Neural cell (in vitro differentiated cells): ENCODE measurements at regions not wholly inside any gene's neighbourhood (a gene's known extent, or its start where the extent isn't known, plus 50 kb on each side); places are given as distances from the start of the nearest gene placed in this dataset.

ENCODE experiments used
- H2AFZ ChIP-seq: fragments of 200-600, 300-800 bp; sonication (generic), shearing (Covaris generic); 2 replicates; pipeline ENCODE4 v1.6.0; 2014; ENCODE audit warnings: low read depth, mild to moderate bottlenecking, antibody characterized with exemption, low read length, moderate library complexity
- H3F3A ChIP-seq: fragments of 200-600 bp; shearing (Covaris generic); 2 replicates; pipeline ENCODE4 v1.6.1; 2016; ENCODE audit warnings: mild to moderate bottlenecking, moderate library complexity, mixed read lengths, antibody characterized with exemption, low read length; ENCODE audit not compliant: insufficient read depth, poor library complexity, severe bottlenecking
- H3K27ac ChIP-seq: fragments of 200-600, 300-800 bp; sonication (generic), shearing (Covaris generic); 2 replicates; pipeline ENCODE4 v1.5.1; 2014; ENCODE audit warnings: mild to moderate bottlenecking, low read length, moderate library complexity
- H3K27me3 ChIP-seq: fragments of 300-800, 200-600 bp; sonication (generic), shearing (Covaris generic); 2 replicates; pipeline ENCODE4 v1.6.0; 2014; ENCODE audit warnings: mild to moderate bottlenecking, low read depth, low read length, moderate library complexity; ENCODE audit not compliant: insufficient read depth
- H3K36me3 ChIP-seq: fragments of 300-800, 200-600 bp; sonication (generic), shearing (Covaris generic); 2 replicates; pipeline ENCODE4 v1.5.1; 2014; ENCODE audit warnings: mild to moderate bottlenecking, antibody characterized with exemption, low read length, moderate library complexity; ENCODE audit not compliant: insufficient read depth
- H3K4me2 ChIP-seq: fragments of 300-800, 200-600 bp; sonication (generic), shearing (Covaris generic); 2 replicates; pipeline ENCODE4 v1.6.0; 2014; ENCODE audit warnings: mild to moderate bottlenecking, low read length
- H3K4me3 ChIP-seq: fragments of 300-800, 200-600 bp; sonication (generic), shearing (Covaris generic); 2 replicates; pipeline ENCODE4 v1.5.1; 2014; ENCODE audit warnings: mild to moderate bottlenecking, low read length, moderate library complexity
- H3K79me2 ChIP-seq: fragments of 200-600 bp; shearing (Covaris generic); replicated peaks from 2 replicates; pipeline ENCODE4 v1.6.0; 2014; ENCODE audit warnings: mild to moderate bottlenecking, low read length, moderate library complexity; ENCODE audit not compliant: insufficient read depth
- H3K9ac ChIP-seq: fragments of 300-800, 200-600 bp; sonication (generic), shearing (Covaris generic); 2 replicates; pipeline ENCODE4 v1.6.1; 2016; ENCODE audit warnings: mild to moderate bottlenecking, low read length, mixed read lengths
- H3K9me2 ChIP-seq: fragments of 200-600 bp; shearing (Covaris generic); 2 replicates; pipeline ENCODE4 v1.6.1; 2016; ENCODE audit warnings: mild to moderate bottlenecking, low read length, mixed read lengths; ENCODE audit not compliant: insufficient read depth
- H3K9me3 ChIP-seq: fragments of 200-600, 300-800 bp; sonication (generic), shearing (Covaris generic); 2 replicates; pipeline ENCODE4 v1.6.1; 2016; ENCODE audit warnings: mild to moderate bottlenecking, mixed run types, low read length, moderate library complexity, mixed read lengths
- H4K20me1 ChIP-seq: fragments of 200-600 bp; shearing (Covaris generic); 2 replicates; pipeline ENCODE4 v1.6.1; 2016; ENCODE audit warnings: mild to moderate bottlenecking, mixed run types; ENCODE audit not compliant: insufficient read depth
- CTCF ChIP-seq: fragments of 450-650 bp; IDR thresholded peaks from 2 replicates; pipeline ENCODE4 v1.5.1; 2014; ENCODE audit warnings: antibody characterized with exemption, mild to moderate bottlenecking, moderate library complexity; ENCODE audit not compliant: poor library complexity, severe bottlenecking
- EP300 ChIP-seq: fragments of 450-650 bp; conservative IDR thresholded peaks from 2 replicates; pipeline ENCODE4 v1.6.1; 2014; ENCODE audit warnings: antibody characterized with exemption, mild to moderate bottlenecking, moderate library complexity; ENCODE audit not compliant: poor library complexity, severe bottlenecking
- EZH2 ChIP-seq: fragments of 200-600, 300-800 bp; shearing (Covaris generic), sonication (generic); IDR thresholded peaks from 2 replicates; pipeline ENCODE4 v1.6.1; 2014; ENCODE audit warnings: antibody characterized with exemption, low read length, borderline replicate concordance, mild to moderate bottlenecking; ENCODE audit not compliant: insufficient read depth, poor library complexity, severe bottlenecking
- MXI1 ChIP-seq: fragments of 450-650 bp; conservative IDR thresholded peaks from 2 replicates; pipeline ENCODE4 v1.6.1; 2014; ENCODE audit warnings: antibody characterized with exemption, mild to moderate bottlenecking; ENCODE audit not compliant: poor library complexity, severe bottlenecking
- POLR2AphosphoS5 ChIP-seq: IDR thresholded peaks from 2 replicates; pipeline ENCODE4 v1.6.1; 2012
- RAD21 ChIP-seq: fragments of 450-650 bp; conservative IDR thresholded peaks from 2 replicates; pipeline ENCODE4 v1.6.1; 2014; ENCODE audit warnings: antibody characterized with exemption, mild to moderate bottlenecking, moderate library complexity
- REST ChIP-seq: IDR thresholded peaks from 2 replicates; pipeline ENCODE4 v1.6.1; 2012; ENCODE audit warnings: borderline replicate concordance
- SMC3 ChIP-seq: fragments of 450-650 bp; conservative IDR thresholded peaks from 2 replicates; pipeline ENCODE4 v1.6.1; 2014; ENCODE audit warnings: antibody characterized with exemption, mild to moderate bottlenecking, moderate library complexity; ENCODE audit not compliant: poor library complexity
- TAF1 ChIP-seq: IDR thresholded peaks from 2 replicates; pipeline ENCODE4 v1.6.1; 2012; ENCODE audit warnings: low read depth

- Histone ChIP-seq H3K4me3 (no peak overlapping the region), H3K9me3 (no peaks in the 10 kb centered on the region), H3K27ac (no peak overlapping the region), H3K36me3 (no peaks in the 10 kb centered on the region), H3K9ac (no peak overlapping the region), H3K4me2 (no peak overlapping the region), H3K79me2 (no peaks in the 10 kb centered on the region), H3F3A (no peaks in the 10 kb centered on the region), H3K9me2 (no peaks in the 10 kb centered on the region), H3K27me3 (no peaks in the 10 kb centered on the region), H2AFZ (no peak overlapping the region), H4K20me1 (no peaks in the 10 kb centered on the region)
- TF ChIP-seq RAD21 = no peak
Observed at GRCh38 chr5:57940236-57940635, 457.6 kb upstream of the ACTBL2 start.

- Histone ChIP-seq H3K79me2 (no peaks in the 10 kb centered on the region), H3K36me3 (no peaks in the 10 kb centered on the region), H3K27ac (no peak overlapping the region), H3K9me2 (no peaks in the 10 kb centered on the region), H3K9me3 (no peaks in the 10 kb centered on the region), H3K4me3 (no peak overlapping the region), H3K4me2 (no peak overlapping the region), H2AFZ (no peak overlapping the region), H3F3A (no peaks in the 10 kb centered on the region), H3K27me3 (no peaks in the 10 kb centered on the region), H3K9ac (no peak overlapping the region), H4K20me1 (no peaks in the 10 kb centered on the region)
- no peak for TF ChIP-seq TAF1
- TF ChIP-seq POLR2AphosphoS5 = no peak
- TF ChIP-seq CTCF = no peak
- no peak for TF ChIP-seq REST
- TF ChIP-seq SMC3 = no peak
- no peak for TF ChIP-seq EP300
Observed at GRCh38 chr5:57939771-57940170, 457.2 kb upstream of the ACTBL2 start.

GRCh38 chr5:57939335-57939734 lies 456.7 kb upstream of the ACTBL2 start:
- Histone ChIP-seq H3K4me2 (no peak overlapping the region), H3K9me3 (no peaks in the 10 kb centered on the region), H3F3A (no peaks in the 10 kb centered on the region), H3K36me3 (no peaks in the 10 kb centered on the region), H3K27me3 (no peaks in the 10 kb centered on the region), H4K20me1 (no peaks in the 10 kb centered on the region), H3K4me3 (no peak overlapping the region), H3K9me2 (no peaks in the 10 kb centered on the region), H2AFZ (no peak overlapping the region), H3K79me2 (no peaks in the 10 kb centered on the region), H3K27ac (no peak overlapping the region), H3K9ac (no peak overlapping the region)
- TF ChIP-seq SMC3 (no peak), REST (no peak), CTCF (no peak), EP300 (no peak), MXI1 (no peak), POLR2AphosphoS5 (no peak), RAD21 (no peak), EZH2 (no peak), TAF1 (no peak)
